MM.1S (cell line): ENCODE measurements at regions not wholly inside any gene's neighbourhood (a gene's known extent, or its start where the extent isn't known, plus 50 kb on each side); places are given as distances from the start of the nearest gene placed in this dataset.

Experiments
- DNase-seq: peaks from one replicate; pipeline ENCODE4 v3.0.0-alpha.2; 2015
- H2AFZ ChIP-seq: fragments of 300-600 bp; sonication (generic); 2 replicates; pipeline ENCODE4 v1.6.0; 2016; ENCODE audit warnings: antibody characterized with exemption, low read length
- H3F3A ChIP-seq: fragments of 300-600 bp; sonication (generic); 2 replicates; pipeline ENCODE4 v1.6.1; 2016; ENCODE audit warnings: mild to moderate bottlenecking, antibody characterized with exemption, low read length, moderate library complexity, mixed read lengths; ENCODE audit not compliant: insufficient read depth
- H3K27ac ChIP-seq: fragments of 300-600 bp; sonication (generic); 2 replicates; pipeline ENCODE4 v1.5.1; 2016; ENCODE audit warnings: mild to moderate bottlenecking, low read length
- H3K27me3 ChIP-seq: fragments of 300-600 bp; sonication (generic); replicated peaks from 2 replicates; pipeline ENCODE4 v1.6.0; 2016; ENCODE audit warnings: low read length; ENCODE audit not compliant: insufficient read depth
- H3K36me3 ChIP-seq: fragments of 300-600 bp; sonication (generic); replicated peaks from 2 replicates; pipeline ENCODE4 v1.6.1; 2016; ENCODE audit warnings: mild to moderate bottlenecking, low read length, mixed read lengths; ENCODE audit not compliant: insufficient read depth
- H3K4me1 ChIP-seq: fragments of 300-600 bp; sonication (generic); 2 replicates; pipeline ENCODE4 v1.6.1; 2016; ENCODE audit warnings: low read length, mixed read lengths
- H3K4me2 ChIP-seq: fragments of 300-600 bp; sonication (generic); 2 replicates; pipeline ENCODE4 v1.6.0; 2016; ENCODE audit warnings: low read depth, low read length
- H3K4me3 ChIP-seq: fragments of 300-600 bp; sonication (generic); 2 replicates; pipeline ENCODE4 v1.5.1; 2016; ENCODE audit warnings: low read length, mixed read lengths
- H3K79me2 ChIP-seq: fragments of 300-600 bp; sonication (generic); 2 replicates; pipeline ENCODE4 v1.6.1; 2016; ENCODE audit warnings: mixed run types, low read length, mixed read lengths
- H3K9ac ChIP-seq: fragments of 300-600 bp; sonication (generic); 2 replicates; pipeline ENCODE4 v1.6.1; 2016; ENCODE audit warnings: low read length, mixed read lengths
- H3K9me2 ChIP-seq: fragments of 300-600 bp; sonication (generic); replicated peaks from 2 replicates; pipeline ENCODE4 v1.6.1; 2016; ENCODE audit warnings: mild to moderate bottlenecking, low read length, mixed read lengths; ENCODE audit not compliant: insufficient read depth
- H3K9me3 ChIP-seq: fragments of 300-600 bp; sonication (generic); replicated peaks from 2 replicates; pipeline ENCODE4 v1.6.1; 2016; ENCODE audit warnings: mild to moderate bottlenecking, low read length, mixed read lengths; ENCODE audit not compliant: insufficient read depth
- H4K20me1 ChIP-seq: fragments of 300-600 bp; sonication (generic); 2 replicates; pipeline ENCODE4 v1.6.1; 2016; ENCODE audit warnings: mild to moderate bottlenecking, low read length, moderate library complexity, mixed read lengths; ENCODE audit not compliant: insufficient read depth
- CTCF ChIP-seq: fragments of 300-600 bp; sonication (generic); IDR thresholded peaks from 2 replicates; pipeline ENCODE4 v1.5.1; 2016; ENCODE audit warnings: antibody characterized with exemption, low read length, mixed read lengths
- EZH2 ChIP-seq: fragments of 300-600 bp; sonication (generic); optimal IDR thresholded peaks from 2 replicates; pipeline ENCODE3; 2017; ENCODE audit warnings: low read depth, mild to moderate bottlenecking, antibody characterized with exemption, low read length, mixed read lengths
- EZH2phosphoT487 ChIP-seq: fragments of 300-600 bp; sonication (generic); IDR thresholded peaks from 2 replicates; pipeline ENCODE4 v1.6.1; 2018; ENCODE audit warnings: antibody characterized with exemption, low read length

GRCh38 chr2:111642586-111643327, 241.2 kb downstream of the ANAPC1 start:
- TF ChIP-seq EZH2 (no peak), EZH2phosphoT487 (no peak), CTCF (no peak)
- no peak overlapping the region for H3K4me3 ChIP-seq
- H3K79me2 ChIP-seq = no peaks in the 10 kb centered on the region
- H3K27ac ChIP-seq = no peak overlapping the region
- no peak overlapping the region for H3K9ac ChIP-seq
- DNase-seq = no peak
- no peaks in the 10 kb centered on the region for H3K4me1 ChIP-seq
- H2AFZ ChIP-seq = no peak overlapping the region
- no peaks in the 10 kb centered on the region for H3K27me3 ChIP-seq
- H3K4me2 ChIP-seq = no peak overlapping the region
- no peaks in the 10 kb centered on the region for H3K36me3 ChIP-seq
- H3F3A ChIP-seq = no peaks in the 10 kb centered on the region
- no peaks in the 10 kb centered on the region for H3K9me2 ChIP-seq
- H4K20me1 ChIP-seq = no peaks in the 10 kb centered on the region
- H3K9me3 ChIP-seq = no peaks in the 10 kb centered on the region

GRCh38 chr2:111643759-111644158, 240.2 kb downstream of the ANAPC1 start:
- H3K4me2 ChIP-seq = no peak overlapping the region
- no peaks in the 10 kb centered on the region for H3K27me3 ChIP-seq

GRCh38 chr2:111647359-111647758, 236.6 kb downstream of the ANAPC1 start:
- H3F3A ChIP-seq = no peaks in the 10 kb centered on the region
- no peaks in the 10 kb centered on the region for H3K4me1 ChIP-seq
- no peaks in the 10 kb centered on the region for H3K9me2 ChIP-seq
- no peaks in the 10 kb centered on the region for H4K20me1 ChIP-seq
- H3K27me3 ChIP-seq = no peaks in the 10 kb centered on the region
- H3K36me3 ChIP-seq = no peaks in the 10 kb centered on the region
- H2AFZ ChIP-seq = no peak overlapping the region
- H3K9me3 ChIP-seq = no peaks in the 10 kb centered on the region
- no peak for TF ChIP-seq CTCF
- no peak for TF ChIP-seq EZH2
- no peak for TF ChIP-seq EZH2phosphoT487
- H3K27ac ChIP-seq = no peak overlapping the region
- DNase-seq = no peak
- H3K79me2 ChIP-seq = no peaks in the 10 kb centered on the region
- no peak overlapping the region for H3K9ac ChIP-seq
- H3K4me2 ChIP-seq = no peak overlapping the region
- no peak overlapping the region for H3K4me3 ChIP-seq

More at GRCh38 chr2:111643759-111644158, 240.2 kb downstream of the ANAPC1 start:
- H3K9ac ChIP-seq = no peak overlapping the region
- H3K79me2 ChIP-seq = no peaks in the 10 kb centered on the region
- H3K27ac ChIP-seq = no peak overlapping the region
- no peak for DNase-seq
- H3K9me3 ChIP-seq = no peaks in the 10 kb centered on the region
- H4K20me1 ChIP-seq = no peaks in the 10 kb centered on the region
- no peaks in the 10 kb centered on the region for H3K36me3 ChIP-seq
- no peaks in the 10 kb centered on the region for H3K4me1 ChIP-seq
- no peaks in the 10 kb centered on the region for H3K9me2 ChIP-seq
- H2AFZ ChIP-seq = no peak overlapping the region
- no peak overlapping the region for H3K4me3 ChIP-seq
- no peak for TF ChIP-seq EZH2
- no peak for TF ChIP-seq CTCF
- TF ChIP-seq EZH2phosphoT487 = no peak
- H3F3A ChIP-seq = no peaks in the 10 kb centered on the region
